ENCODE measurements at regions not wholly inside any gene's neighbourhood (a gene's known extent, or its start where the extent isn't known, plus 50 kb on each side); places are given as distances from the start of the nearest gene placed in this dataset.

- no peak for DNase-seq (ENCODE audit: low read depth)
Measured at GRCh38 chr6:170034294-170034693, 256.6 kb downstream of the DLL1 start.

- no peak for DNase-seq (ENCODE audit: low read depth)
Measured at GRCh38 chr6:170033666-170034065, 257.2 kb downstream of the DLL1 start.

- no peak for DNase-seq (ENCODE audit: low read depth)
Measured at GRCh38 chr6:170032706-170033309, 258.1 kb downstream of the DLL1 start.

GRCh38 chr6:170032197-170032596 is 258.7 kb downstream of the DLL1 start:
- DNase-seq (ENCODE audit: low read depth), result no peak

GRCh38 chr6:170031684-170032121 is 259.2 kb downstream of the DLL1 start:
- DNase-seq (ENCODE audit: low read depth), result no peak

- no peak for DNase-seq (ENCODE audit: low read depth)
Measured at GRCh38 chr6:170030821-170031471, 259.9 kb downstream of the DLL1 start.

- DNase-seq (ENCODE audit: low read depth), result no peak
Measured at GRCh38 chr6:170030284-170030815, 260.5 kb downstream of the DLL1 start.

GRCh38 chr6:170029416-170030283 is 261.2 kb downstream of the DLL1 start:
- DNase-seq (ENCODE audit: low read depth), result no peak

GRCh38 chr6:170028629-170029345 is 262.1 kb downstream of the DLL1 start:
- DNase-seq (ENCODE audit: low read depth), result no peak

- no peak for DNase-seq (ENCODE audit: low read depth)
Measured at GRCh38 chr6:170027647-170028043, 263.2 kb downstream of the DLL1 start.

- peak; percentile 4 for DNase-seq (ENCODE audit: low read depth)
Measured at GRCh38 chr6:170026751-170027646, 263.9 kb downstream of the DLL1 start.

- peak; percentile 16 for DNase-seq (ENCODE audit: low read depth)
Measured at GRCh38 chr6:170025935-170026750, 264.7 kb downstream of the DLL1 start.

GRCh38 chr6:170025341-170025911 is 265.5 kb downstream of the DLL1 start:
- DNase-seq (ENCODE audit: low read depth), result no peak

- DNase-seq (ENCODE audit: low read depth), result no peak
Measured at GRCh38 chr6:170024940-170025339, 265.9 kb downstream of the DLL1 start.

- no peak for DNase-seq (ENCODE audit: low read depth)
Measured at GRCh38 chr6:170023620-170024521, 267.0 kb downstream of the DLL1 start.

GRCh38 chr6:170022827-170023619 is 267.9 kb downstream of the DLL1 start:
- DNase-seq (ENCODE audit: low read depth), result no peak

GRCh38 chr6:170022291-170022722 is 268.6 kb downstream of the DLL1 start:
- DNase-seq (ENCODE audit: low read depth), result no peak

- no peak for DNase-seq (ENCODE audit: low read depth)
Measured at GRCh38 chr6:170021579-170021978, 269.3 kb downstream of the DLL1 start.

All from renal cortical epithelial cell (primary cell).